H9 (cell line): ENCODE measurements at regions not wholly inside any gene's neighbourhood (a gene's known extent, or its start where the extent isn't known, plus 50 kb on each side); places are given as distances from the start of the nearest gene placed in this dataset.

ENCODE experiments used
- DNase-seq: peaks from one replicate; pipeline ENCODE4 v3.0.0-alpha.2; 2017
- H2AFZ ChIP-seq: one replicate; pipeline ENCODE4 v1.6.1; 2013; ENCODE audit warnings: mild to moderate bottlenecking, low read length, control low read depth, moderate library complexity
- H2AK5ac ChIP-seq: 2 replicates; pipeline ENCODE4 v1.6.1; 2013; ENCODE audit warnings: low read length, control low read depth, mixed read lengths; ENCODE audit not compliant: insufficient read length
- H2BK120ac ChIP-seq: one replicate; pipeline ENCODE4 v1.6.1; 2013; ENCODE audit warnings: low read depth, mild to moderate bottlenecking, low read length, control low read depth, inconsistent platforms; ENCODE audit not compliant: poor library complexity, severe bottlenecking
- H2BK12ac ChIP-seq: 2 replicates; pipeline ENCODE4 v1.6.1; 2013; ENCODE audit warnings: low read length, control low read depth, mixed read lengths, low read depth; ENCODE audit not compliant: insufficient read length
- H2BK15ac ChIP-seq: 2 replicates; pipeline ENCODE4 v1.6.1; 2013; ENCODE audit warnings: low read depth, low read length, control low read depth
- H2BK20ac ChIP-seq: one replicate; pipeline ENCODE4 v1.6.1; 2013; ENCODE audit warnings: low read depth, mild to moderate bottlenecking, low read length, control low read depth, inconsistent platforms; ENCODE audit not compliant: poor library complexity, severe bottlenecking
- H2BK5ac ChIP-seq: 2 replicates; pipeline ENCODE4 v1.6.1; 2013; ENCODE audit warnings: low read length, control low read depth, mixed read lengths; ENCODE audit not compliant: insufficient read length
- H3K14ac ChIP-seq: 2 replicates; pipeline ENCODE4 v1.6.1; 2013; ENCODE audit warnings: low read length, control low read depth; ENCODE audit not compliant: insufficient read depth
- H3K18ac ChIP-seq: 2 replicates; pipeline ENCODE4 v1.6.1; 2013; ENCODE audit warnings: low read depth, mild to moderate bottlenecking, mixed read lengths, low read length, control low read depth; ENCODE audit not compliant: insufficient read length
- H3K23ac ChIP-seq: 2 replicates; pipeline ENCODE4 v1.6.1; 2013; ENCODE audit warnings: low read length, control low read depth, mixed read lengths, low read depth; ENCODE audit not compliant: insufficient read length
- H3K23me2 ChIP-seq: 2 replicates; pipeline ENCODE4 v1.6.1; 2013; ENCODE audit warnings: low read depth, mild to moderate bottlenecking, mixed read lengths, low read length, control low read depth; ENCODE audit not compliant: insufficient read length, poor library complexity, severe bottlenecking
- H3K27ac ChIP-seq: 2 replicates; pipeline ENCODE4 v1.5.1; 2013; ENCODE audit warnings: low read length, control low read depth, mixed read lengths, low read depth; ENCODE audit not compliant: insufficient read length
- H3K27me3 ChIP-seq: 2 replicates; pipeline ENCODE4 v1.6.1; 2013; ENCODE audit warnings: low read length, control low read depth, inconsistent platforms; ENCODE audit not compliant: insufficient read depth
- H3K4ac ChIP-seq: 2 replicates; pipeline ENCODE4 v1.6.1; 2013; ENCODE audit warnings: low read depth, mild to moderate bottlenecking, control low read depth, inconsistent platforms, low read length, moderate library complexity
- H3K4me1 ChIP-seq: 2 replicates; pipeline ENCODE4 v1.6.1; 2013; ENCODE audit warnings: low read length, control low read depth, inconsistent platforms; ENCODE audit not compliant: insufficient read depth
- H3K4me2 ChIP-seq: 2 replicates; pipeline ENCODE4 v1.6.1; 2013; ENCODE audit warnings: low read length, control low read depth, mixed read lengths; ENCODE audit not compliant: insufficient read length, insufficient read depth
- H3K56ac ChIP-seq: 2 replicates; pipeline ENCODE4 v1.6.1; 2013; ENCODE audit warnings: low read depth, mild to moderate bottlenecking, mixed read lengths, low read length, control low read depth; ENCODE audit not compliant: insufficient read length
- H3K79me1 ChIP-seq: 2 replicates; pipeline ENCODE4 v1.6.1; 2013; ENCODE audit warnings: low read depth, mild to moderate bottlenecking, moderate library complexity, low read length, control low read depth, inconsistent platforms; ENCODE audit not compliant: insufficient read depth, poor library complexity, severe bottlenecking
- H3K79me2 ChIP-seq: 2 replicates; pipeline ENCODE4 v1.6.1; 2013; ENCODE audit warnings: low read length, control low read depth, inconsistent platforms; ENCODE audit not compliant: insufficient read depth
- H3K9ac ChIP-seq: 2 replicates; pipeline ENCODE4 v1.6.1; 2013; ENCODE audit warnings: low read length, control low read depth, mixed read lengths; ENCODE audit not compliant: insufficient read length; ENCODE audit errors: extremely low read depth
- H3K9me3 ChIP-seq: one replicate; pipeline ENCODE4 v1.6.1; 2013; ENCODE audit warnings: low read depth, low read length, inconsistent platforms; ENCODE audit not compliant: control insufficient read depth
- H3T11ph ChIP-seq: one replicate; pipeline ENCODE4 v1.6.1; 2013; ENCODE audit warnings: mild to moderate bottlenecking, low read length, control low read depth, inconsistent platforms
- H4K20me1 ChIP-seq: one replicate; pipeline ENCODE4 v1.6.1; 2013; ENCODE audit not compliant: control insufficient read depth, insufficient read length, insufficient read depth
- H4K5ac ChIP-seq: 2 replicates; pipeline ENCODE4 v1.6.1; 2013; ENCODE audit warnings: low read depth, mild to moderate bottlenecking, mixed read lengths, low read length, control low read depth; ENCODE audit not compliant: insufficient read length
- H4K8ac ChIP-seq: replicated peaks from 2 replicates; pipeline ENCODE4 v1.6.1; 2013; ENCODE audit warnings: low read length, control low read depth, mixed read lengths, low read depth; ENCODE audit not compliant: insufficient read length
- H4K91ac ChIP-seq: 2 replicates; pipeline ENCODE4 v1.6.1; 2013; ENCODE audit warnings: low read depth, mild to moderate bottlenecking, moderate library complexity, mixed read lengths, low read length, control low read depth; ENCODE audit not compliant: insufficient read length
- H3K27ac Mint-ChIP-seq, 3 experiments: 2 replicates in 2 of 3; 3 replicates in 1 of 3; pipeline ENCODE4 v1.8.0; 2020 to 2021; ENCODE audit warnings: mixed read lengths in 3 of 3, mild to moderate bottlenecking in 1 of 3, moderate library complexity in 1 of 3
- H3K27me3 Mint-ChIP-seq: 2 replicates; pipeline ENCODE4 v1.8.0; 2021; ENCODE audit warnings: low read depth, mild to moderate bottlenecking, moderate library complexity, mixed read lengths
- H3K36me3 Mint-ChIP-seq, 3 experiments: 2 replicates in 2 of 3; 3 replicates in 1 of 3; pipeline ENCODE4 v1.8.0; 2020 to 2021; ENCODE audit warnings: low read depth in 3 of 3, mixed read lengths in 3 of 3; ENCODE audit not compliant: insufficient read depth in 1 of 3
- H3K4me1 Mint-ChIP-seq, 2 experiments: 2 replicates each; pipeline ENCODE4 v1.8.0; 2020; ENCODE audit warnings: mixed read lengths in 2 of 2
- H3K4me3 Mint-ChIP-seq, 2 experiments: 2 replicates in 1 of 2; 3 replicates in 1 of 2; pipeline ENCODE4 v1.8.0; 2020 to 2021; ENCODE audit warnings: mild to moderate bottlenecking in 2 of 2, mixed read lengths in 2 of 2, moderate library complexity in 1 of 2
- H3K9me3 Mint-ChIP-seq, 2 experiments: 2 replicates in 1 of 2; 3 replicates in 1 of 2; pipeline ENCODE4 v1.8.0; 2020; ENCODE audit warnings: mild to moderate bottlenecking in 2 of 2, mixed read lengths in 2 of 2, moderate library complexity in 1 of 2
- WGBS: extraction: QIAGEN DNeasy Blood & Tissue Kit; methylation state at CpG from one replicate; pipeline ENCODE4 v1.1.7; 2013; ENCODE audit warnings: missing lambda C conversion rate, low lambda C conversion rate, mixed read lengths; ENCODE audit not compliant: insufficient read length; ENCODE audit errors: extremely low coverage; 5-methylcytosine and 5-hydroxymethylcytosine counted together
- TF ChIP-seq, protein P1 (sequence below): fragments of 200-600 bp; sonication (generic); conservative IDR thresholded peaks from 3 replicates; pipeline ENCODE4 v1.8.0; 2021; ENCODE audit warnings: antibody characterized with exemption, mild to moderate bottlenecking

DNA sequence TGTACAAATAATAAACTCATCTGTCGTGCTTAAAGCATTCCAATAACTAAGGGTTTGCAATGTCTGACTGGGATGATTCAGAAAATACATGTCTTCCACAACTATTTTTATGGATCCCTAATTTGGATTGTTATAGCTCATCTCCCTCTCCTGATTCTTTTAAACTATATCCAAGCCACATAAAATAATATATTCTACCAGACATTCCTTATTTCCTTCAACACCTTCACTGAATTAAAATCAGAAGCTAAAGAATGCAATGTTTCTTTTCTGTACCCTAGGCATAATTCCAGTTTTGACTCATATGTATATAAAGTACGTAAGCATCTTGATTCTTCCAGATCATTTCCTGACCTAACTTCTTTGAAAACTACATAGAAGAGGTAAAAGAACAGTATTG lies 420.4 kb downstream of the EFNB2 start:
- H4K5ac ChIP-seq = no peak overlapping the region
- no peak overlapping the region for H3K18ac ChIP-seq
- no peak overlapping the region for H3K9ac ChIP-seq
- H3K27me3 ChIP-seq = no peaks in the 10 kb centered on the region
- no peak overlapping the region for H2BK15ac ChIP-seq
- Mint-ChIP-seq H3K36me3 (no peaks in the 10 kb centered on the region; a peak in 2 of 7 replicates), H3K9me3 (peaks cover 0 to 2% of the 10 kb centered on the region in 2 experiments; a peak in 1 of 5 replicates), H3K4me3 (no peak overlapping the region), H3K4me1 (peaks cover 15 to 19% of the 10 kb centered on the region in 2 experiments), H3K27me3 (no peaks in the 10 kb centered on the region), H3K27ac (no peak overlapping the region)
- H3T11ph ChIP-seq = no peak overlapping the region
- H3K79me1 ChIP-seq = no peaks in the 10 kb centered on the region
- no peak overlapping the region for H3K14ac ChIP-seq
- H4K8ac ChIP-seq = no peak overlapping the region
- H3K4me2 ChIP-seq = no peak overlapping the region
- no peak overlapping the region for H2BK12ac ChIP-seq
- DNase-seq = no peak
- H2AFZ ChIP-seq = no peak overlapping the region
- no peak overlapping the region for H3K27ac ChIP-seq
- H3K9me3 ChIP-seq = no peaks in the 10 kb centered on the region
- TF ChIP-seq, protein P1, sequence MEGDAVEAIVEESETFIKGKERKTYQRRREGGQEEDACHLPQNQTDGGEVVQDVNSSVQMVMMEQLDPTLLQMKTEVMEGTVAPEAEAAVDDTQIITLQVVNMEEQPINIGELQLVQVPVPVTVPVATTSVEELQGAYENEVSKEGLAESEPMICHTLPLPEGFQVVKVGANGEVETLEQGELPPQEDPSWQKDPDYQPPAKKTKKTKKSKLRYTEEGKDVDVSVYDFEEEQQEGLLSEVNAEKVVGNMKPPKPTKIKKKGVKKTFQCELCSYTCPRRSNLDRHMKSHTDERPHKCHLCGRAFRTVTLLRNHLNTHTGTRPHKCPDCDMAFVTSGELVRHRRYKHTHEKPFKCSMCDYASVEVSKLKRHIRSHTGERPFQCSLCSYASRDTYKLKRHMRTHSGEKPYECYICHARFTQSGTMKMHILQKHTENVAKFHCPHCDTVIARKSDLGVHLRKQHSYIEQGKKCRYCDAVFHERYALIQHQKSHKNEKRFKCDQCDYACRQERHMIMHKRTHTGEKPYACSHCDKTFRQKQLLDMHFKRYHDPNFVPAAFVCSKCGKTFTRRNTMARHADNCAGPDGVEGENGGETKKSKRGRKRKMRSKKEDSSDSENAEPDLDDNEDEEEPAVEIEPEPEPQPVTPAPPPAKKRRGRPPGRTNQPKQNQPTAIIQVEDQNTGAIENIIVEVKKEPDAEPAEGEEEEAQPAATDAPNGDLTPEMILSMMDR = no peak
- H2AK5ac ChIP-seq = no peak overlapping the region
- WGBS = no CpG with 5 or more reads among the region's 2 CpGs
- H4K91ac ChIP-seq = no peak overlapping the region
- no peaks in the 10 kb centered on the region for H3K79me2 ChIP-seq
- H3K56ac ChIP-seq = no peak overlapping the region
- 0 out of 2 replicates have a peak, but pooled peaks cover 4% of the 10 kb centered on the region for H3K4me1 ChIP-seq
- no peak overlapping the region for H3K4ac ChIP-seq
- no peak overlapping the region for H2BK20ac ChIP-seq
- no peaks in the 10 kb centered on the region for H4K20me1 ChIP-seq
- no peak overlapping the region for H2BK5ac ChIP-seq
- H3K23me2 ChIP-seq = no peaks in the 10 kb centered on the region
- no peak overlapping the region for H3K23ac ChIP-seq
- no peak overlapping the region for H2BK120ac ChIP-seq
